Astrocyte of the cerebellum (primary cell): ENCODE measurements at regions not wholly inside any gene's neighbourhood (a gene's known extent, or its start where the extent isn't known, plus 50 kb on each side); places are given as distances from the start of the nearest gene placed in this dataset.

Source experiments
- DNase-seq: peaks from one replicate; pipeline ENCODE4 v3.0.0-alpha.2; 2011; ENCODE audit warnings: low read depth
- H3K4me3 ChIP-seq: 2 replicates; pipeline ENCODE4 v1.5.1; 2011; ENCODE audit warnings: mild to moderate bottlenecking, low read depth, low read length, moderate library complexity
- CTCF ChIP-seq: IDR thresholded peaks from 2 replicates; pipeline ENCODE4 v1.5.1; 2012; ENCODE audit warnings: low read length, low read depth, moderate library complexity, mild to moderate bottlenecking; ENCODE audit errors: missing control alignments
- in situ Hi-C: cut with HindIII; loops from 2 replicates; pipeline ENCODE4 v1.10.0; 2017; ENCODE audit warnings: low sequenced_read_pairs

- in situ Hi-C loops, result no loop called here
- TF ChIP-seq CTCF, result no peak
- no peak for DNase-seq
Observed at GRCh38 chr2:126825316-126825715, 73.4 kb upstream of the TEX51 start.

GRCh38 chr2:126826491-126826890 is 72.2 kb upstream of the TEX51 start:
- DNase-seq, result no peak
- in situ Hi-C loops, result no loop called here
- TF ChIP-seq CTCF, result no peak
- no peak overlapping the region for H3K4me3 ChIP-seq

More at GRCh38 chr2:126825316-126825715, 73.4 kb upstream of the TEX51 start:
- no peak overlapping the region for H3K4me3 ChIP-seq

- in situ Hi-C loops, result no loop called here
- TF ChIP-seq CTCF, result no peak
- H3K4me3 ChIP-seq, result no peak overlapping the region
- no peak for DNase-seq
Observed at GRCh38 chr2:126827371-126827770, 71.3 kb upstream of the TEX51 start.

- in situ Hi-C loops, result no loop called here
- TF ChIP-seq CTCF, result no peak
- DNase-seq, result no peak
- H3K4me3 ChIP-seq, result no peak overlapping the region
Observed at GRCh38 chr2:126828051-126828450, 70.6 kb upstream of the TEX51 start.

GRCh38 chr2:126828491-126828890 is 70.2 kb upstream of the TEX51 start:
- in situ Hi-C loops, result no loop called here
- no peak for DNase-seq
- no peak for TF ChIP-seq CTCF
- no peak overlapping the region for H3K4me3 ChIP-seq

GRCh38 chr2:126831234-126832005 is 67.3 kb upstream of the TEX51 start:
- DNase-seq, result no peak
- no peak overlapping the region for H3K4me3 ChIP-seq
- TF ChIP-seq CTCF, result no peak
- in situ Hi-C loops, result no loop called here
